OCI-LY1 (cell line): ENCODE measurements at regions not wholly inside any gene's neighbourhood (a gene's known extent, or its start where the extent isn't known, plus 50 kb on each side); places are given as distances from the start of the nearest gene placed in this dataset.
A peak's percentile ranks its signal among the peaks of the same experiment; 100 is the strongest.

Experiments
- H2AFZ ChIP-seq: fragments of 200-600 bp; sonication (generic), shearing (Covaris generic); 2 replicates; pipeline ENCODE4 v1.6.0; 2014; ENCODE audit warnings: antibody characterized with exemption, mild to moderate bottlenecking, low read length
- H3F3A ChIP-seq: fragments of 200-600 bp; sonication (generic), shearing (Covaris generic); 2 replicates; pipeline ENCODE4 v1.6.0; 2014; ENCODE audit warnings: mild to moderate bottlenecking, antibody characterized with exemption, low read length, moderate library complexity; ENCODE audit not compliant: insufficient read depth
- H3K27ac ChIP-seq: fragments of 200-600 bp; sonication (generic); 2 replicates; pipeline ENCODE4 v1.5.1; 2014; ENCODE audit warnings: low read length, mixed run types, mild to moderate bottlenecking, low read depth; ENCODE audit not compliant: poor library complexity, severe bottlenecking
- H3K27me3 ChIP-seq: fragments of 200-600 bp; sonication (generic); 2 replicates; pipeline ENCODE4 v1.6.0; 2014; ENCODE audit warnings: antibody characterized with exemption, mild to moderate bottlenecking, low read length, moderate library complexity; ENCODE audit not compliant: insufficient read depth
- H3K36me3 ChIP-seq: fragments of 200-600 bp; sonication (generic); 2 replicates; pipeline ENCODE4 v1.6.1; 2014; ENCODE audit warnings: mild to moderate bottlenecking, antibody characterized with exemption, low read length, moderate library complexity, mixed read lengths; ENCODE audit not compliant: insufficient read depth
- H3K4me1 ChIP-seq: fragments of 200-600 bp; sonication (generic); 2 replicates; pipeline ENCODE4 v1.5.1; 2014; ENCODE audit warnings: mild to moderate bottlenecking, low read length, moderate library complexity; ENCODE audit not compliant: insufficient read depth, severe bottlenecking
- H3K4me2 ChIP-seq: fragments of 200-600 bp; sonication (generic), shearing (Covaris generic); 2 replicates; pipeline ENCODE4 v1.6.1; 2014; ENCODE audit warnings: low read length
- H3K4me3 ChIP-seq: fragments of 200-600 bp; sonication (generic); 2 replicates; pipeline ENCODE4 v1.5.1; 2014; ENCODE audit warnings: low read length, low read depth, mild to moderate bottlenecking, mixed read lengths; ENCODE audit not compliant: poor library complexity, severe bottlenecking
- H3K79me2 ChIP-seq: fragments of 200-600 bp; shearing (Covaris generic); 2 replicates; pipeline ENCODE4 v1.6.1; 2016; ENCODE audit warnings: mixed run types, low read length, mixed read lengths; ENCODE audit not compliant: insufficient read depth
- H3K9ac ChIP-seq: fragments of 200-600 bp; sonication (generic), shearing (Covaris generic); 2 replicates; pipeline ENCODE4 v1.6.1; 2014; ENCODE audit warnings: mild to moderate bottlenecking, low read length, mixed read lengths
- H3K9me2 ChIP-seq: fragments of 200-600 bp; sonication (generic), shearing (Covaris generic); 2 replicates; pipeline ENCODE4 v1.6.1; 2014; ENCODE audit warnings: low read depth, mild to moderate bottlenecking, low read length, mixed read lengths
- H3K9me3 ChIP-seq: fragments of 200-600 bp; shearing (Covaris generic); 2 replicates; pipeline ENCODE4 v1.6.1; 2014; ENCODE audit warnings: low read length, mixed read lengths
- H4K20me1 ChIP-seq: fragments of 200-600 bp; sonication (generic), shearing (Covaris generic); 2 replicates; pipeline ENCODE4 v1.6.0; 2016; ENCODE audit warnings: mild to moderate bottlenecking, low read length; ENCODE audit not compliant: insufficient read depth
- CTCF ChIP-seq: fragments of 200-600 bp; sonication (generic), shearing (Covaris generic); IDR thresholded peaks from 2 replicates; pipeline ENCODE4 v1.5.1; 2017; ENCODE audit warnings: mild to moderate bottlenecking, antibody characterized with exemption, low read length, moderate library complexity, mixed read lengths
- EZH2 ChIP-seq: fragments of 200-600 bp; sonication (generic), shearing (Covaris generic); IDR thresholded peaks from 2 replicates; pipeline ENCODE4 v1.8.0; 2017; ENCODE audit warnings: borderline replicate concordance, mixed run types, mild to moderate bottlenecking, antibody characterized with exemption, low read length, moderate library complexity, mixed read lengths

- H3K9me2 ChIP-seq = no peaks in the 10 kb centered on the region
- TF ChIP-seq CTCF (no peak), EZH2 (no peak)
- H3K27me3 ChIP-seq = no peaks in the 10 kb centered on the region
- H4K20me1 ChIP-seq = no peaks in the 10 kb centered on the region
- no peaks in the 10 kb centered on the region for H3K36me3 ChIP-seq
- H3K4me3 ChIP-seq = no peak overlapping the region
- H3K9ac ChIP-seq = no peak overlapping the region
- peaks cover 6% of the 10 kb centered on the region; the same call in 1 of the 2 replicates for H3F3A ChIP-seq
- H3K79me2 ChIP-seq = no peaks in the 10 kb centered on the region
- H3K4me2 ChIP-seq = no peak overlapping the region
- H3K9me3 ChIP-seq = no peaks in the 10 kb centered on the region
- no peak overlapping the region; the same call in 1 of the 2 replicates for H2AFZ ChIP-seq
- peaks cover 43% of the 10 kb centered on the region for H3K4me1 ChIP-seq
- no peak overlapping the region for H3K27ac ChIP-seq
These were observed 169.2 kb upstream of the SEMA3A start for GRCh38 chr7:84363741-84364140.

GRCh38 chr7:84362828-84363227, 168.2 kb upstream of the SEMA3A start:
- TF ChIP-seq CTCF = no peak
- no peak for TF ChIP-seq EZH2
- peak overlapping the region; percentile 99 for H2AFZ ChIP-seq

GRCh38 chr7:84362360-84362759, 167.8 kb upstream of the SEMA3A start:
- Histone ChIP-seq H2AFZ (peak overlapping the region; percentile 99), H3K4me2 (no peak overlapping the region), H3K9me3 (no peaks in the 10 kb centered on the region), H3K9ac (no peak overlapping the region), H3K36me3 (no peaks in the 10 kb centered on the region), H3F3A (no peaks in the 10 kb centered on the region), H3K79me2 (no peaks in the 10 kb centered on the region), H3K27ac (no peak overlapping the region), H3K9me2 (no peaks in the 10 kb centered on the region), H3K4me1 (peaks cover 43% of the 10 kb centered on the region), H4K20me1 (no peaks in the 10 kb centered on the region), H3K27me3 (no peaks in the 10 kb centered on the region), H3K4me3 (no peak overlapping the region)
- TF ChIP-seq EZH2 = no peak
- TF ChIP-seq CTCF = no peak

More at GRCh38 chr7:84362828-84363227, 168.2 kb upstream of the SEMA3A start:
- no peaks in the 10 kb centered on the region for H3K79me2 ChIP-seq
- no peaks in the 10 kb centered on the region for H3K36me3 ChIP-seq
- H3K9me3 ChIP-seq = no peaks in the 10 kb centered on the region
- H3K4me3 ChIP-seq = no peak overlapping the region
- no peaks in the 10 kb centered on the region for H4K20me1 ChIP-seq
- H3K9me2 ChIP-seq = no peaks in the 10 kb centered on the region
- H3K9ac ChIP-seq = no peak overlapping the region
- no peaks in the 10 kb centered on the region for H3K27me3 ChIP-seq
- H3K4me1 ChIP-seq = peaks cover 43% of the 10 kb centered on the region
- peak overlapping the region; percentile 42 for H3K27ac ChIP-seq
- H3K4me2 ChIP-seq = peak overlapping the region; percentile 32; the same call in 1 of the 2 replicates
- H3F3A ChIP-seq = 0 out of 2 replicates have a peak, but pooled peaks cover 2% of the 10 kb centered on the region
